Amniotic stem cell (primary cell): ENCODE measurements at regions not wholly inside any gene's neighbourhood (a gene's known extent, or its start where the extent isn't known, plus 50 kb on each side); places are given as distances from the start of the nearest gene placed in this dataset.

Experiments used
- DNase-seq: peaks from one replicate; lab custom pipeline; 2025; lab: John Stamatoyannopoulos, UW

DNA sequence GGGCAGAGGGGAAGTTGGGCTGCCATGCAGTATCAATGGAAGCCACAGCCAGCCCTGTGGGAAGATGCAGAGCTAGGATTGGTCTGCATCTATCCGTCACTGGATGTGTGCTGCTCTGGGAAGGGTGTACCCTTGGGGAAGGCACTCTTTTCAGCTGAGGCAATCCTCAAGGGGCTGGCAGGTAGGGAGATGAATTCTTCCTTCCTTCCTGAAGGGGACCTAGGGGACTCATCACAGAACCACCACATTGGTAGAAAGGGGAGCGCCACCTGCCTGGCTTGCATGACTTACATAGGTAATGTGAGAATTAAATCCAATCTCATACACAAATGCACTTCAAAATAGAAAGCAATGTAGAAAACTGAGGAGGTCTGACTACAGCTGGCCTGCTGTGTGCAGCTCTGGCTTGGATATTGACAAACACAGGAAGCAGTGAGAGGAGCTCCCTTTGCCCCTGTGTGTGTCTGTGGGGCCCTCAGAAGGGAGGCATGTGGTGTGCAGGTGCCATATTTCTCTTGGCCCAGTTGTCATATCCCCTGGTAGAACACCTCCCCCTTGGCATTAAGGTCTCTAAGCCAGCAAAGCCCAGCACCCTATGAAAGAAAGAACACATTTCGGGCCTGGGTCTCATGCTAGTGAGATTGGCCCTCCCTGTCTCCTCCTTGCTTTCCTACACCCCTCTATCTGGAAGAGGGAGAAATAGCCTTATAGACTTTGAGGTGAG, 260.3 kb upstream of the MOCS1 start:
- no peak for DNase-seq

DNA sequence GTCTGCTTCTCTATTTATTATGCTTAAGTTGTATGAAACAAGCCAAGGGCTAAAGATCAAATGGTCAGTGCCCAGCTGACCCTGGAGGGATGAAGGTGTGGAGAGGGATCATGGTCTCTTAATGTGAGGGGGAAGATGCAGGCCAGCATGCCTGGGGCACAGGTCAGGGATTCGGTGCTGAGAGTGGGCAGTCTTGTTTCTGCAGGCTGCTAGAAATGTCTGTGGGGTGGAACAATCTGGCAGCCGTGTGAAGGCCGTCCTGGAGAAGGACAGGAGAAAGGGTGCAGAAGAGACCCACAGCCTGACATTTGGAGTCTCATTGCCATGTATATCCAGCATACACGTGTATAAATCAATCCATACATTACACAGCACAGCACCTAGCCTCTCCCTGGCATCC, 258.3 kb upstream of the MOCS1 start:
- no peak for DNase-seq

DNA sequence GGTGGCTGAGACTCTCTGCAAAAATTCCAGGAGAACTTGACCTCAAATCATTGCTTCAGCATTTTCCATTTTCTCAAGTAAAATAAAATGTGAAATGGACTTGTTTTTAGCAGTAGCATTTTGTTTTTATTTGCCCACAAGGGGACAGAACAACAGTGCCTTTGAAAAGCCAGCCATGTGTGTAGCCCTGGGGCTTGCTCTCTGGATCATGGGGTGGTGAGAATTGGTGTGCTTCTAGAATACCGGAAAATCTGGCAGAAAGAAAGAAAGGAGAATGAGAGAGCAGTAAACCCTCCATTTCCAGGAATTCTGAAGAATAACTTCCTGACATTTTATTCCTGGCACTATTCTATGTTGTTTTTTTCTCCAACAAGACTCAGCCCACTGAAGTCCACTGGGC, 254.7 kb upstream of the MOCS1 start:
- no peak for DNase-seq

DNA sequence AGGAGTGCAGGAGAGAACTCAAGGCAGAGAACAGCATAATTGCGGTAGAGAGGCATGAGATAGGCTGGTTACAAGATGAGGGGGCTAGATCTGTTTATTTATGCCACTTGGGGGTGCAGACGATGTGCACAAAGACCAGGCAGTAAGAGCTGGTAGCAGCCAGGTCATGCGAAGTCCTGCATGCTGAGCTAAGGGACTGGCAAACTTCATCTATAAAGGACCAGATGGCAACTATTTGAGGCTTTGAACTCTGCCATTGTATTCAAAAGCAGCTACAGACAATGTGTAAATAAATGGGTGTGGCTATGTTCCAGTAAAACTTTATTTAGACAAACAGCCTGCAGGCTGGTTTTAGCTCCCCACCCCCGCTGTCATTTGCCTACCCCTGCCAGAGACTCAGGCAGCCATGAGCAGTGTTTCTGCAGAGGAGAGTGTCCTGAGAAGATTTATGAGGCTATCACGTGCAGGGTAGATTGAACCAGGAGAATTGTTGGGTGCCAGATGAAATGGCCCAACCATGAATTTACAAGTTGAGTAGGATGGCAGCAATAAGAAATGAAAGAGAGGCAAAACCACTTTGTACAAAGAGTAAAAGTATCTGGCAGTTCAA, 253.4 kb upstream of the MOCS1 start:
- DNase-seq: no peak

DNA sequence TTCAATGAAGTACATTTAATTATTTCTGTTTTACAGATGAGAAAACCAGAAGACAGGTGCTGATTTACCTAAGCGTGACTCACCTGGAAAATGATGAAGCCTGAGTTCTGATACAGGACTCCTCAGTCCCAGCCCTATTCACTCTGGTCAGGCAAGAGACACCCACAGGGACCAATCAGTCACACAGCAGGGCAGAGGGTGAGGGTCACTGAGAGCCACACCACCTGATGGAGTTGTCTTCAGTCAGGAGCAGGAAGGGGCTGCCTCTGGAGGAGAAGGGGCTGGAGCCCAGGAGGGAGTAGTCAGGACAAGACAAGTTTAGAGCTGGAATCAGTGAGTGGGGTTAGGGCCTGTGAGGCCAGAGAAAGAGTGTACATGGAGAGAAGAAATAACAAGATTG, 251.2 kb upstream of the MOCS1 start:
- no peak for DNase-seq

DNA sequence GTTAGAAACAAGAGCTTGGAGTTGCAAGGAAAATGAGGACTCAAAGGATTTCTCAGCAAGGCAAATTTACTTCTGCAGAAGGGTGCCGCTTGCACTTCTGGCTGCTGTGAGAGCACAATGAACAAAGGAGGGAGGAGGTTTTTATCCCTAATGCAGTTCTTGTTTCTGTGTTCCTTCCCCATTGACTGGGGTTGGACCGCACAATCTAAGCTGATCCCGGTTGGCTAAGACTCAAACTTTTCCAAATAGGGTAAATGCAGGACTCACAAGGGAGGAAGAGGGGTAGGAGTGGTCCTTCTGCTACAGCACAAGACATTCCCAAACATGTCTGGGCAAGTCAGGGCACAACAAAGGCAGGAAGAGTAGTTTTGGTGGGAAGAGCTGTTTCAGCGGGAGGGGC, 249.6 kb upstream of the MOCS1 start:
- no peak for DNase-seq

DNA sequence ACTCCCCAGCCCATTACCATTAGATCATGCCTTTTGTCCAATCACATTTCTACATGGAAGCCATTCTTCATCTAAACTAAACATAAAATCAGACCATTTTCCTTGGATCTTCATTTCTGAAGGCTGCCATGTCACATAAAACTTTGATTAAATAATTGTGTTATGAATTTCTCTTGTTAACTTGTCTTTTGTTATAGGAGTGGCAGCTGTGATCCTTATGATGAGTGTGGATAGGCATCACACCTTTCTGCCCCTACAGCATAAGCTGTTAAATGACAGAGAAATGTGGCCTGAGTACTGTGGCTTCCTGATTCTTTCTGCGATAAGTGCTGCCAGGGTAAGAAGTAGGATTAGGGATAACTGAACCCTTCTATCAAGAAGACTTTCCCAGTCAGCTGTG, 247.1 kb upstream of the MOCS1 start:
- no peak for DNase-seq

DNA sequence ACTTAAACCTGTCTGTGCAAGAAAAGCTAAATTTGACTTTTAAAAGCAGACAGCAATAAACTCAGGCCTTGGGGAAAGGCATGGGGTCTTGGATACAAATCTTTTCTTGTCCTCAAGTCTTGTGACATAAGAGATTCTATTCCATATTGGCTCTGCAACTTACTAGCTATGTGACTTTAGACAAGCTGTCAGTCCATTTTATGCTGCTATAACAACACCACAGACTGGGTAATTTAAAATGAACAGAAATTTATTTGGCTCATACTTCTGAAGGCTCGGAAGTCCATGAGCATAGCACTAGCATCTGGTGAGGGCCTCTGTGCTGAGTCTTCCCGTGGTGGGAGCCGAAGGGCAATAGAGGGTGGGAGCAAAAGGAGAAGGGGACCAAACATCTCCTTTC, 246.0 kb upstream of the MOCS1 start:
- no peak for DNase-seq

DNA sequence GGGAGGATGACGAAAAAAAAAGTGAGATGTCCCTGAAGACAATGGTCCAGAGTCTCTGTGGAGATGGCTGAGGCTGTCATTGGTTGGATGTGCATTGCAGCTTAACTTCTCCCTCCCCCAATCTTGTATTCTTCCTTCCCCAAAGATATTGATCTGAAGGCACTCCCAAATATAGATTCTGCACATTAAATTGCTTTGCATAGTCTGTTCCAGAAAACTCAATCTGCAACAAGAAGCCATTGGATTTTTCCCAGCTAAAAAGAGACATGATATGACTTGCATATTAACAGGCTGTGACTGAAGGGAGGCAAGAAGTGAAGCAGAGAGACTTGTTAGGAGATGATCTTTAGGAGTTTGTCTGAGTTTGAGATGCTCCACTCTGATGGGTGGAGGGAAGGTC, 245.2 kb upstream of the MOCS1 start:
- no peak for DNase-seq

DNA sequence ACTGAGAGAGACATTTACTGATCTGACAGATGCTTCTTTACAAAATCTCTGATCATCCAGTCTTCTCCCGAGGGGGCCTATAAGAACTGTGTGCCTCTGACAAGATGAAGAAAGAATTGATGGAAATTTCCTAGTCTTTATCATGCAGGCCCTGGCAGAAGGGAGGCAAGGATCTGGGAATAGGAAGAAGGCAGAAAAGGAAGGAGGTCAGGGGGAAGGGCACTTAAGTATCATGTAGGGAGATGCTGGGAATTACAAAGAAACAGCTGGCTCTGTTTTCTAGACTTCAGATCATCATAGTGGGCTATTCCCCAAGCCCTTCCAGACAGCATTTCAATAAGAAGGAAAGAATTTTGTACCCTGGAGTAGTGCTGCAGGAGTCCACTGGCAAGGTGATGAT, 243.3 kb upstream of the MOCS1 start:
- no peak for DNase-seq

DNA sequence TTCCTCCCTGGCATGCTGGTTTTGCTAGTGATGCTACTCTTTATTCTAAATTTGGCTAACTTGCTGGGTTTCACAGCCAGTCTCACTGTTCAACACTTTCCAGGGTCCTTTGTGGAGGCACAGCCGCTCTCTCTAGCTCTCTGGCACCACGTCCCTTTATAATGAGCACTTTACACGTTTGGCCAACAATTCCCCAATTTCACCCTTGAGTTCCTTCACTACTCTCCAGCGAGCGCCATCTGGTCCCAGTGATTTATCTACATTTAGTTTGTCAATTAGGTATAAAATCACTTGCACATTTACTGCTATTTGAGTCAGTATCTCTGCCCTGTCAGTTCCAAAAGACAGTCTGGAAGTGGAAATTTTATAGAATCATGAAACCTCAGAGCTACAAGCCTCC, 241.9 kb upstream of the MOCS1 start:
- no peak for DNase-seq

DNA sequence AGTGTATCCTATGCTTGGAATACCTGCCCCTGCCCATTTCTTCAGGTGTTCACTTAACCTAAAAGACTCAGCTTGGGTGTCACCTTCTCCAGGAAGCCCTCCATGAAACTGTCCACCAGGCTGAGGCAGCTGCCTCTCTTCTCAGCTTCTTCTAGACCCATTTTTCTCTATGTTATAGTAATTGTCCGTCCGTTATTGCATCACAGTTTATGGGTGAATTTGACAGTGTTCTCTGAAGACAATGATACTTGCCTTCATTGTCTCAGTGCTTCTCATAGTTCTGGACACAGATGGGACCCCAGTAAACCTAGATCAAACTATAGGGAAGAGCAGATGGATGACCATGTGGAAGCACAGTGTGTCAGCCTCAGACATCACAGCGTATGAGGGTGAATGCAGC, 238.0 kb upstream of the MOCS1 start:
- DNase-seq: no peak

DNA sequence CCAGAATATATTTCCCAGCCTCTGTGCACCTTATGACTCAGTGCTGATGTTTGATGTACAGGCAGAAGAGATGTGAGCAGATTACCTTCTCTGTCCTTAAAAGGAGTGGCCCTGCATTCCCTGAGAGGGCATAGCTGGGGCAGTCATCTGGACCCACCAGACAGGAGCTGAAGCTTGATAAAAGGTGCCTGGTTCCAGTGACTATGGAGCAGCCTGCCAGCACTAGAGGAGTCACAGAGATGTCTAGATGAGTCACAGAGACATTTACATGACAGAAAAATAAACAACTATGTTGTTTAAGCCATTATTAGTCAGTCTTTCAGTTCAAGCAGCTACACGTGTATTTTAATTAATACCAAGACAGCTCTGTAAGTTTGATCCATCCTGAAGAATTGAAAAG, 237.1 kb upstream of the MOCS1 start:
- DNase-seq: no peak

DNA sequence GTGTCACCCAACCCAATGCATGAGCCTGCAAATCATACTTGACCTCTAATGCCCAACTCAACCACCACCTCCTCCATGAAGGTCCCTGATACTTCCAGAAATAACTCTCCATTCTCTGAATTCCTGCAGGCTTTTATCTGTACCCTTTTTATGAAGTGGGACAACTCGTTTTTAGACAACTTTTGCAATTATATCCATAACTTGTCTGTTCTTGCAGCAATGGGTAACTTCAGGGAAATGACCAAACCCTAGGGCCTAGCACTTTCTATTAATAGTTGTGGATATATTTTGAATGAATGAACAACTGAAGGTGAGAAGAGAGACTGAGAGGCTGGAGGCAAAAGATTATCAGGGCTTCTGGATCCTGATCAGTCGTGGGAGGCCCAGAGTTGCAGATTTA, 236.6 kb upstream of the MOCS1 start:
- DNase-seq: no peak

DNA sequence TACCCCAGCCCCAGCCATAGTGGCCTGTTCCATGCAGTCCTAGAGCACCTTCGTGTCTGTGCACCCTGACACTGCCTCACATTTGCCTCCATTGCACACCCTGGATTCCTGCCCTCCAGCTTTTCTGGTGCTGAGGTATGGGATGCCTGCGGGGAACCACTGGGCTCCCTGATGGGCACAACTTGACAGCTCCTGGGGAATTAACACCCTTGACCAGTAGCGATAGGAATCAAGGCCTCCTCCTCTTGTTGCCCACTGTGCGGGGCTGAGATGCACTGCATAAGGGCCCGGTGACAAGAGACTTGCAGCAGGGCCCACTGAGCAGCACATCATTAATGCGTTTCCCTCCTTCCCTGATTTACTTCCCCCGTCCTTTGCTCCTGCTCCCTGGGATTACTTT, 235.6 kb upstream of the MOCS1 start:
- DNase-seq: no peak

DNA sequence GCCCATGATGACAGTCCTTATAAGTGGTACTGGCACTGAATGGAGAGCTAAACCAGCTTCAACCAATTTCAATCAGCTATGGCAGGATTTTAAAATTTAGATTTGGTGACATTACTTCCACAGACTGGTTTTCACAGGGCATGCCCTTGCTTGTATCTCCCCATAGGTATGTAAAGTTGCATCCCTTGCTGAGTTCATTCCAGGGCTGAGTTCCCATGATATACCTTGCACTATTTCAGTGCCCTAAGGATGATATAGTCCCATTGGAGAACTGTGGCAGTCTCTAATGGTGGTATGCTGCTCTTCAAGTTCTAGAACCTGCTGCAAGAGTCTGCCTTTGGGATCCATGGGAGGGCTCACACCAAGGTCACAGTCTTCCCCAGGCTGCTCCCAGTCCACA, 232.7 kb upstream of the MOCS1 start:
- DNase-seq: no peak

DNA sequence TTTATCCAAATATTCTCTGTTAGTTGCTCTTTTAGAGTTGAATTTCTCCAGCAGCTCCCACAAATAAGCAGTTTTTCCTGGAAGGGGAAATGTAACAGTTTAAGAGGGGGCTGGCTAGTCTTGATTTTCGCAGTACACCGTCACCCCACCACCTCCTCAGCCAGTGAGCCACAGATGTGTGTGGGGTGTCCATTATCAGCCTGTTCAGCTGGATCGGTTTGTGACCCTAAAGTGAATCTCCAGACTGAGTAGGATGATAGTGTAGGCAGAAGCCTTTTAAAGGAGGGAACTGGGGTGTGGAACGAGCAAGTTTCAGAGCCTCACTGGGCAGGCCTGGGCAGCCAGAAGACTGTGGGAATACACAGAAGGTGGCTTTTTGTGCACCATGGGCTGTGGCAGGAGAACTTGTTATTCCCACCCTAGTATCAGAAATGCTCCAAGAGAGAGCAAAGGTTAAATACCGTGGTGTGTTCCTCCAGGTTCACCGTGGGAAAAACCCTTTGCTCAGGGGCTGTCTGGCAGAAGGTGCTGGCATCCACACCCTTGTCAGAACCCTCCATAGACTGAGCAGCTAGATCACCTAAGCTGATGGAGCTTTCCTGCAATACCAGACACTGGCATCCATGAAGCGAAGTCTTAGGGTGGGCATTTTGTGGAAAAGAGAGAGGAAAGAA, 230.9 kb upstream of the MOCS1 start:
- no peak for DNase-seq

DNA sequence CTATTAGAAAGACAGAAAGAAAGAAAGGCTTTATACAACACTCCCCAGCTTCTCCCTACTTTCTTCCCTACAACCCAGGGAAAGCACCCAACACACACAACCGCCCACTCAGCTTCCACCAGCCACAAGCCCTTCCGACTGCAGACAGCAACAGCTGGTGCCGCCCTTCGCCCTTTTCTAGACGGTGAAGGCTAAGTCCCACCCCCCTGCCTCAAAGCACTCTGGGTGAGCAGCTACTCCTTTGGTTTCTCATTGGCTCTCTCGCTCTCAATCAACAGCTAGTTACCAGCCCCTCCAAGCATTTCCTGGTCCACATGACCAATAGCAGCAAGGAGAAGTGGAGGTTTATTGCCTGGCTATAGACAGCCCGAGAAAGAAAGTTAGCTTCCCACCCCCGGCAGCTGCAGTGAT, 230.1 kb upstream of the MOCS1 start:
- no peak for DNase-seq

DNA sequence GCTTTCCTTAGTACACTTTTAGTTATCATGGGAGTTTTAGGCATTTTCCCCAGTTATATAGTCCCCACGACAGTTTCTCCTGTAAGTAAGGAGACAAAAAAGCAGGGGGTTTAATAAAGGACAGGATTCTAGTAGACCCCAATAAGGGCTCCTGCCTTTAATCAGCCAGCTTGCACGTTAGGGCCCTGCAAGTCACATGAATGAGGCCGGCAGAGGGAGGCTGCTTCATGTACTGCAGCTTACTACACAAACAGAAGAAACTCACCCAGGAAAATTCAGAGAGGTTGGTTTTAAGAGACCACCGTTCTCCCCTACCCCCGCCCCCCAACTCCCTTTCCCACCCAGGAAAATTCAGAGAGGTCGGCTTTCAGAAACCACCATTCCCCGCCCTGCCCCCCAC, 229.7 kb upstream of the MOCS1 start:
- DNase-seq: no peak

DNA sequence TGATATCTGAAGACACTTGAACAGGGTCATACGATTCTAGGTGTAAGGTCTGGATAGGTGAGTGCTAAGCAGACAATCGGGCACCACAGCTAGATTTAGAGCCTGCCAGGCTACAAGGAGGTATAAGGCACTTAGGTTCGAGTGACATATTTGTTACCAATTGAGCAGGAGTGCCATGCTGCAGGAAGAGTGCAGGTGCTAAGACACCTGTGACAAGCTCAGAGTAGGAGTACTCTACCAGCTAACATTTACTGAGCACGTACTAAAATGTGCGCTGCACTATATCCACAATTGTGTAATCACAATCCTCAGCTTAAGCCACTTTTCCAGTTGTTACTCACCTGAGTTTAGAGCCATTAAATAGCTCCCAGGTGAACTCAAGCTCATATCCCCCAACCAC, 227.8 kb upstream of the MOCS1 start:
- DNase-seq: no peak

DNA sequence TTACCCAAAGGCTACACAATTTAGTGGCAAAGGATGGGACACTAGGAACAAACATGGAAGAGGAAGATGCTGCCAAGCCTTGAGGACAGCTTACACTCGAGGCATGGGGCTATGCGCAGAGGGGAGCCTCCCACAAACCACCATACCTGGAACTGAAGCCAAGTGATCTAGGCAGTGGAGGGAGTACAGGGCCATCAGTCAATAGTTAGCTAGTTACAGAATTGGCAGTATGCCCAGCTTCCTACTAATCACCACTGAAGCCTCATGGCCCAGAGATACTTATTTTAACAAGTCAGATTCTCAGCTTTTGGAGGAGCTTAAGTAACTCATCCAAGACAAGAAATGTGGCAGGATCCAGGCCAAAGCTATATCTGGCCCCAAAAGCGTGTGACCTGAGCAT, 226.6 kb upstream of the MOCS1 start:
- DNase-seq: no peak

DNA sequence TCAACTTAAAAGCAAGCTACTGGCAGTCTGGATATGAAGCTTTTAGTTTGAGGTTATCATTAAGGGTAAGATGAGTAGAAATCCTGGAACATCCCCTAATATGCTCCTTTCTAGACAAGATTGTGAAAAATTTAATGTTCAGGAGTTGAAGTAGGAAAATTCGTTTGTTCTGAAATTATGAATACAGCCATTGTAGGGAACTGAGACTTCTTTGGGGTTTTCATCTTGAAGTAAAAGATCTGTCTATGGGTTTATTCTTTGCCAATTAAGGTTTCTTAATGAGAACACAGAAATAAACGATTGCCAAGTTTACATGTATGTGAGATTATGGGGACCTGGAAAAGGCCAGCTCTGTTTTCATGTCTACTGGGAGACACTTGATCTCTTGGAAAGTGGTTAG, 225.6 kb upstream of the MOCS1 start:
- no peak for DNase-seq

DNA sequence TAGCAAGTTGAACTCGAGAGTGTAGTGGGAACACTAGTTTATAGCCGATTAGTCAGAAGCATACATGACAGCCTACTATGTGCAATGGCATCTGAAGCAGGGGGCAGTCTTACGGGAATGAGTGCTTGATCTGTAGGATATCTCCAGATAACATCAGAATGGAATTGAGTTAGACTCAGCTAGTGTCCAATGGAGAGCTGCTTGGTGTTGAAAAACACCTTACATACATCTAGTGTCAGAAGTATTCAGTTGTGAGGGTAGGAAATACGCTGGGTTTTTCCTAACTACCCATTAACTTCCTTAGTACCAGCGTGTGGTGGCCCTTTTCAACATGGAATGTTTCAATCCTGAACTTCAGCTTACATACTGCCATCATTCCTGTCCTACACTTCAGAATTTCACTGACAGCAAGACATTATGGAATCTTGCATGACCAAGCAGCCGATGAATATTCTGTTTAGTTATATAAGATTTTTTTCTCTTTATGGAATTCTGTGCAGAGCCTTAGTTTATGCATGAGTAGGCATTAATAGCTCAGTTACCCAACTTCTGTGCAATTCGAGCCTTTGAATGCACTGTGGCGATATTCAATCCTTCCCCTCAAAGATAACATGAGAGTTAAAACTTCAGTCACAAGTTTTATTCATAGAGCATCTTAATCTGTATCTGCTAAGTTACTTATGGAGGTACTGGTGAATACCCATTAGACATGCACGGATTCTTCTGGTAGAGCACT, 218.6 kb upstream of the MOCS1 start:
- no peak for DNase-seq
